Smooth muscle cell (in vitro differentiated cells): ENCODE measurements at regions not wholly inside any gene's neighbourhood (a gene's known extent, or its start where the extent isn't known, plus 50 kb on each side); places are given as distances from the start of the nearest gene placed in this dataset.

Experiments used
- DNase-seq: peaks from one replicate; lab custom pipeline; 2025; ENCODE audit not compliant: unreplicated experiment; lab: John Stamatoyannopoulos, UW
- H2AFZ ChIP-seq: fragments of 200-600 bp; sonication (generic); 2 replicates; pipeline ENCODE4 v1.6.0; 2016; ENCODE audit warnings: antibody characterized with exemption, low read depth, mild to moderate bottlenecking
- H3F3A ChIP-seq: fragments of 200-600 bp; sonication (generic); 2 replicates; pipeline ENCODE4 v1.6.0; 2017; ENCODE audit warnings: antibody characterized with exemption, low read depth
- H3K27ac ChIP-seq: fragments of 200-600 bp; sonication (generic); 2 replicates; pipeline ENCODE4 v1.5.1; 2016; ENCODE audit warnings: low read depth, mild to moderate bottlenecking
- H3K27me3 ChIP-seq: fragments of 200-600 bp; sonication (generic); 2 replicates; pipeline ENCODE4 v1.6.1; 2016; ENCODE audit warnings: low read depth, mild to moderate bottlenecking
- H3K36me3 ChIP-seq: fragments of 200-600 bp; sonication (generic); 2 replicates; pipeline ENCODE4 v1.5.1; 2016; ENCODE audit warnings: low read depth
- H3K4me1 ChIP-seq: fragments of 200-600 bp; sonication (generic); 2 replicates; pipeline ENCODE4 v1.5.1; 2016; ENCODE audit warnings: low read depth
- H3K4me2 ChIP-seq: fragments of 200-600 bp; sonication (generic); 2 replicates; pipeline ENCODE4 v1.6.0; 2016; ENCODE audit warnings: mild to moderate bottlenecking
- H3K4me3 ChIP-seq: fragments of 200-600 bp; sonication (generic); 2 replicates; pipeline ENCODE4 v1.5.1; 2016; ENCODE audit warnings: mild to moderate bottlenecking
- H3K79me2 ChIP-seq: fragments of 200-600 bp; sonication (generic); 2 replicates; pipeline ENCODE4 v1.6.0; 2016; ENCODE audit warnings: low read depth, mild to moderate bottlenecking
- H3K9ac ChIP-seq: fragments of 200-600 bp; sonication (generic); 2 replicates; pipeline ENCODE4 v1.6.0; 2016; ENCODE audit warnings: low read depth
- H3K9me3 ChIP-seq: fragments of 200-600 bp; sonication (generic); replicated peaks from 2 replicates; pipeline ENCODE4 v1.5.1; 2016; ENCODE audit warnings: low read depth
- H4K20me1 ChIP-seq: fragments of 200-600 bp; sonication (generic); 2 replicates; pipeline ENCODE4 v1.6.0; 2016; ENCODE audit warnings: low read depth
- WGBS: methylation state at CpG from one replicate; pipeline ENCODE4 v1.1.7; 2016; ENCODE audit warnings: low lambda C conversion rate; 5-methylcytosine and 5-hydroxymethylcytosine counted together
- TF ChIP-seq, protein P1 (sequence below): fragments of 200-600 bp; sonication (generic); IDR thresholded peaks from 2 replicates; pipeline ENCODE4 v1.5.1; 2017; ENCODE audit warnings: borderline replicate concordance, mild to moderate bottlenecking, antibody characterized with exemption; ENCODE audit not compliant: insufficient read depth, poor library complexity, severe bottlenecking

DNA sequence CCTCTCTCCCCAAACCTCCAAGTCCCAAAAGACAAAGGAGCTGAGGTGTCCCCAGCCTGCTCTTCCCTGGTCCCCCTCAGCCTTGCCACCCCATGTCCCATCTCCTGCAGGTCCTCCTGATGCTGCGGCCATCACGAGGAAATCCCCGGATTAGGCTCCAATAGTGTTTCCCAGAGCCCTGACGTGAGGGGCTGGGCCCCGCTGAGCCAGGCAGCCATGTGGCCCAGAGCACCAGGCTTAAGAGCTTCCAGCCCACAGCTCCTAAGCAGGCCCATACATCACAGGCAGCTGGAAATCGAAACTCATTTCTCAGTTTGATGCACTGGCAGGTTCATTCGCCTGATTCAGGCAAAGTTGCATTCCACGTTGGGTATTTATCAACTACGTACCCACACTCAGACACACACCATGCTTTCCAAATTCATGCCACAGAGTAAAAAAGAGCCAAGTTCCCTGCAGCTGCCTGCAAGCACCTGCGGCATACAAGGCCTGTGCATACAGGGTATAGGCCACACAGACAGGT lies 114.2 kb downstream of the CHST1 start:
- H3K4me1 ChIP-seq: no peaks in the 10 kb centered on the region
- H3K4me3 ChIP-seq: no peak overlapping the region
- H4K20me1 ChIP-seq: no peaks in the 10 kb centered on the region
- no peaks in the 10 kb centered on the region for H3K79me2 ChIP-seq
- no peaks in the 10 kb centered on the region for H3K36me3 ChIP-seq
- no peak overlapping the region for H3K9ac ChIP-seq
- no peak overlapping the region for H3K4me2 ChIP-seq
- no peaks in the 10 kb centered on the region for H3K9me3 ChIP-seq
- TF ChIP-seq, protein P1, sequence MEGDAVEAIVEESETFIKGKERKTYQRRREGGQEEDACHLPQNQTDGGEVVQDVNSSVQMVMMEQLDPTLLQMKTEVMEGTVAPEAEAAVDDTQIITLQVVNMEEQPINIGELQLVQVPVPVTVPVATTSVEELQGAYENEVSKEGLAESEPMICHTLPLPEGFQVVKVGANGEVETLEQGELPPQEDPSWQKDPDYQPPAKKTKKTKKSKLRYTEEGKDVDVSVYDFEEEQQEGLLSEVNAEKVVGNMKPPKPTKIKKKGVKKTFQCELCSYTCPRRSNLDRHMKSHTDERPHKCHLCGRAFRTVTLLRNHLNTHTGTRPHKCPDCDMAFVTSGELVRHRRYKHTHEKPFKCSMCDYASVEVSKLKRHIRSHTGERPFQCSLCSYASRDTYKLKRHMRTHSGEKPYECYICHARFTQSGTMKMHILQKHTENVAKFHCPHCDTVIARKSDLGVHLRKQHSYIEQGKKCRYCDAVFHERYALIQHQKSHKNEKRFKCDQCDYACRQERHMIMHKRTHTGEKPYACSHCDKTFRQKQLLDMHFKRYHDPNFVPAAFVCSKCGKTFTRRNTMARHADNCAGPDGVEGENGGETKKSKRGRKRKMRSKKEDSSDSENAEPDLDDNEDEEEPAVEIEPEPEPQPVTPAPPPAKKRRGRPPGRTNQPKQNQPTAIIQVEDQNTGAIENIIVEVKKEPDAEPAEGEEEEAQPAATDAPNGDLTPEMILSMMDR: no peak
- H3K27ac ChIP-seq: no peak overlapping the region
- H3F3A ChIP-seq: no peaks in the 10 kb centered on the region
- peaks cover 9% of the 10 kb centered on the region for H3K27me3 ChIP-seq
- WGBS: 52% methylated on average over 10 of the region's 10 CpGs
- H2AFZ ChIP-seq: no peak overlapping the region
- no peak for DNase-seq

DNA sequence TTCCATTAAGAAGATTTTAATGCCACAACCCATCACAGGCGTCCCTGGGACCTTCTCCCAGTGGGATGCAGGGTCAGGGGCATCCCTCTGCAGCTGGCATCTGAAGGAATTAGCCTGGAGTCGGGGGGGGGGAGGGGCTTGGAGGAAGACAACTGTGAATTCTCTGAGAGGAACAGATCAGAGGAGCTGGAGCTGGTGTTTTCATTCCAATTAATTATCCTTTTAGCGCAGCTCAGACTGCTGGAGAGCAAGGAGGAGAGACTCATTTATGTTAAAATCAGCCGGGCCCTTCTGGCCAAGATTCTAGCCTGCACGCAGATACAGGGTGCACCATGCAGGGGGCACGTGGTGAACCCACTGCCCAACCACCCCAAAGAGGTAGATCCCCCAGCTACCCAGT lies 116.2 kb downstream of the CHST1 start:
- H3K4me2 ChIP-seq: no peak overlapping the region
- H3K9me3 ChIP-seq: no peaks in the 10 kb centered on the region
- WGBS: 64% methylated on average over 6 of the region's 6 CpGs
- no peak overlapping the region for H3K4me3 ChIP-seq
- H3K9ac ChIP-seq: no peak overlapping the region
- TF ChIP-seq, protein P1: no peak
- H3K36me3 ChIP-seq: no peaks in the 10 kb centered on the region
- DNase-seq: no peak
- H3K27ac ChIP-seq: no peak overlapping the region
- H3K27me3 ChIP-seq: peaks cover 14% of the 10 kb centered on the region
- no peaks in the 10 kb centered on the region for H3K4me1 ChIP-seq
- no peaks in the 10 kb centered on the region for H3K79me2 ChIP-seq
- no peaks in the 10 kb centered on the region for H3F3A ChIP-seq
- no peaks in the 10 kb centered on the region for H4K20me1 ChIP-seq
- H2AFZ ChIP-seq: no peak overlapping the region

DNA sequence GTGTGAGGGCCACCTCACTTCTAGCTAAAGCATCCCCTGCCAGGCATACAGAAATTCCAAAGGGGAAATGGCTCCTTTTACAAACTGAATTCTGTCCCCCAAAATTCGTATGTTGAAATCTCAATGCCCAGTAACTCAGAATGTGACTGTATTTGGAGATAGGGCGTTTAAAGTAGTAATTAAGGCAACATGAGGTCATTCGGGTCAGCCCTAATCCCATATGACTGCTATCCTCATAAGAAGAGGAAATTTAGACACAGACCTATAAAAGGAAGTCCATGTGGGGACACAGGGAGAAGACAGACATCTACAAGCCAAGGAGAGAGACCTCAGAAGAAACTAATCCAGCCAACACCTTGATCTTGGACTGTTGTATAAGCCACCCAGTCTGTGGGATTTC lies 119.1 kb downstream of the CHST1 start:
- WGBS: 63% methylated on average over 3 of the region's 3 CpGs
- Histone ChIP-seq H3K9me3 (no peaks in the 10 kb centered on the region), H3K36me3 (no peaks in the 10 kb centered on the region), H3K4me3 (no peak overlapping the region), H3K9ac (no peak overlapping the region), H3K27ac (no peak overlapping the region), H3K4me1 (no peaks in the 10 kb centered on the region), H3K79me2 (no peaks in the 10 kb centered on the region), H3K4me2 (no peak overlapping the region), H3F3A (no peaks in the 10 kb centered on the region), H2AFZ (no peak overlapping the region), H3K27me3 (peaks cover 17% of the 10 kb centered on the region), H4K20me1 (no peaks in the 10 kb centered on the region)
- DNase-seq: no peak
- TF ChIP-seq, protein P1: no peak

DNA sequence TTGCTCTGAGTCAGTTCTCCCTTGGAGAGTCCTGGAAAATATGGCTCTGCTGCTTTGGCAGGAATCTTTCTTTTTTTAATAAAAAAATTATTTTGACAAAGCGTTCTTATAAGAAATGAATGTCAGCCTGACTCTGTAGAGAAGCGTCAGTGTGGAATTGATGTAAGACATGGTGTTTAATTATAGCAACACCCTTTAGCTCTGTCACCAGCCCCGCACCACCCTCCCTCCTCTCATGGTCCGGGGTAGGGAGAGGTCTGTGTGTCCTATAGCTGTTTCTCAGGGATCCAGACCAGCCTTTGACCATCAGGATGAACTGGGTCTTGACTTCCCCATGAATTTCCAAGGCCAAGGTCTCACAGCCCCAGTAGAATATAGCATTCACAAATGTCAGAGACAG lies 120.6 kb downstream of the CHST1 start:
- Histone ChIP-seq H3K4me1 (no peaks in the 10 kb centered on the region), H2AFZ (no peak overlapping the region), H3K27me3 (peaks cover 23% of the 10 kb centered on the region), H4K20me1 (no peaks in the 10 kb centered on the region), H3K79me2 (no peaks in the 10 kb centered on the region), H3K9me3 (no peaks in the 10 kb centered on the region), H3K9ac (no peak overlapping the region), H3F3A (no peaks in the 10 kb centered on the region), H3K4me3 (no peak overlapping the region), H3K36me3 (no peaks in the 10 kb centered on the region), H3K27ac (no peak overlapping the region), H3K4me2 (no peak overlapping the region)
- TF ChIP-seq, protein P1: no peak
- 80% methylated on average over 4 of the region's 4 CpGs for WGBS
- no peak for DNase-seq
